HG03342 (cell line): ENCODE measurements at regions not wholly inside any gene's neighbourhood (a gene's known extent, or its start where the extent isn't known, plus 50 kb on each side); places are given as distances from the start of the nearest gene placed in this dataset.

Experiments
- ATAC-seq: cut with Tn5 transposase; IDR thresholded peaks from one replicate; pipeline ENCODE4 v1.9.1; 2021; ENCODE audit warnings: mild to moderate bottlenecking, moderate library complexity; ENCODE audit not compliant: unreplicated experiment

- no peak for ATAC-seq
These were observed 505.4 kb upstream of the FZD8 start for GRCh38 chr10:36147529-36147928.

GRCh38 chr10:36141856-36142560 lies 499.9 kb upstream of the FZD8 start:
- ATAC-seq: no peak

GRCh38 chr10:36129051-36129450 lies 487.0 kb upstream of the FZD8 start:
- no peak for ATAC-seq

GRCh38 chr10:36126076-36126475 lies 484.0 kb upstream of the FZD8 start:
- no peak for ATAC-seq

GRCh38 chr10:36119455-36119854 lies 477.4 kb upstream of the FZD8 start:
- ATAC-seq: no peak

- ATAC-seq: no peak
These were observed 476.2 kb upstream of the FZD8 start for GRCh38 chr10:36118314-36118713.

- ATAC-seq: no peak
These were observed 475.8 kb upstream of the FZD8 start for GRCh38 chr10:36117890-36118289.

- no peak for ATAC-seq
These were observed 475.1 kb upstream of the FZD8 start for GRCh38 chr10:36117231-36117630.

GRCh38 chr10:36116731-36117130 lies 474.6 kb upstream of the FZD8 start:
- no peak for ATAC-seq

- ATAC-seq: no peak
These were observed 473.9 kb upstream of the FZD8 start for GRCh38 chr10:36116040-36116439.

GRCh38 chr10:36115364-36115763 lies 473.3 kb upstream of the FZD8 start:
- ATAC-seq: no peak

- ATAC-seq: no peak
These were observed 472.8 kb upstream of the FZD8 start for GRCh38 chr10:36114913-36115312.

- no peak for ATAC-seq
These were observed 472.0 kb upstream of the FZD8 start for GRCh38 chr10:36114141-36114540.

GRCh38 chr10:36111676-36112075 lies 469.6 kb upstream of the FZD8 start:
- no peak for ATAC-seq

GRCh38 chr10:36110097-36110496 lies 468.0 kb upstream of the FZD8 start:
- ATAC-seq: no peak

GRCh38 chr10:36109399-36110023 lies 467.4 kb upstream of the FZD8 start:
- ATAC-seq: no peak

GRCh38 chr10:36097696-36098095 lies 455.6 kb upstream of the FZD8 start:
- no peak for ATAC-seq

GRCh38 chr10:36096576-36096975 lies 454.5 kb upstream of the FZD8 start:
- no peak for ATAC-seq

GRCh38 chr10:36094096-36094495 lies 452.0 kb upstream of the FZD8 start:
- ATAC-seq: no peak

- no peak for ATAC-seq
These were observed 450.0 kb upstream of the FZD8 start for GRCh38 chr10:36092116-36092515.

- ATAC-seq: no peak
These were observed 448.9 kb upstream of the FZD8 start for GRCh38 chr10:36091007-36091406.

GRCh38 chr10:36089790-36090440 lies 447.8 kb upstream of the FZD8 start:
- no peak for ATAC-seq
